GM12873 (cell line): ENCODE measurements at regions not wholly inside any gene's neighbourhood (a gene's known extent, or its start where the extent isn't known, plus 50 kb on each side); places are given as distances from the start of the nearest gene placed in this dataset.

Source experiments
- CTCF ChIP-seq: IDR thresholded peaks from 2 replicates; pipeline ENCODE4 v1.5.1; 2012; ENCODE audit warnings: low read depth, mild to moderate bottlenecking, moderate library complexity, low read length, control low read depth; ENCODE audit not compliant: insufficient read depth; ENCODE audit errors: missing control alignments

DNA sequence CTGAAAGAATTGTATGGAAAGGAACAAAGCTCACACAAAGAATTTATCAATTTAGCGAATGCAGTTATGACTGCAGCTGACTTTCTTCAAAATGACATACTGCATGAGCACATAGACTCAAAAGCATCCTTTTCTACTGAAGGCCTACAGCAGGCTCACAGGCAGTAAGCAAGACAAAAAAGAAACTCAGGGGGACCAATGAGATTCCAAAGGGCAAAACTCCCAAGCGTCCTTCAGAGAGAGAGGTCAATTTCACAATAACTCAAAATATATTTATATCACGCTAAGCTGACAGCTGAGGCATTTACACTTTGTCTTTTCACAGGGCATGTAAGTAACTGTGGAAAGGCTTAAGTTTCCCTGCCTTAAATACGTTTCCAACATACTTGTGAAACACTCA is 427.9 kb upstream of the RASGRP1 start:
- TF ChIP-seq CTCF, result no peak

DNA sequence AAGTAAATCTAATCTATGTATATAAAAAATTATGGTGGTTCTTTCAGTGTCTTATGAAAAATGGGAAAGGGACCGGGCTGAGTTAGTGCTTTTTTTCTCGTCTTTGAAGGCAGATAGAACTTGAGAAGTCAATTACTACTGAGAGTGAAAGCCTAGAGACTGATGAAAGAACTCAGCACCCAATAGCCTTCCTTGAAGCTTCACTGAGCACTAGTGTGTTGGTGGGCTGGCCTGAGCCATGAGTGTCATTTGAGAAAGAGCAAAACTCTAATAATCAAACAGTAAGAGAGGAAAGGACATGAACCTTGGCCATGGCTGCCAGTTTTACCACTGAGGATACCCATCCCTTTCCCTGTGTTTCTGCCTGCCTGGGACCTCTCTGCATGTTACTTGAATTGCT is 428.3 kb upstream of the RASGRP1 start:
- TF ChIP-seq CTCF, result no peak

DNA sequence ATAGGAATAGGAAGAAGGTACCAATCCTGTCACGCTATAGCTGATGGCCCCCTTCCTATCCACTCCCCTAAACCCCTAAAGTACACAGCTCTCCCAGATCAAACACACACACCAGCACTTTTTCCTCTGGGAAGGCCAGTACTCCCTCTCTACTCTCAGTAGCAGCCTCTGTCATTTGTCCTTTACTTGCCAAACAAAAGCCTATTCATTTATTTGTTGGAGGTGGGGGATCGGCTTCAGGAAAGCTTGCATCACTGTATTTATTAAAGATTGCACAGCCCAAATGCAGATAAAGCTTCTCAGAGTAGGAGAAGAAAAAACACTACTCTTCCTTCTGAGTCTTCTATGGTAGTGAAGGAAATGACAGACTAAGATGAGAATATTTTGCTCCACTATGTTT is 429.7 kb upstream of the RASGRP1 start:
- no peak for TF ChIP-seq CTCF

- no peak for TF ChIP-seq CTCF
These were observed 431.6 kb upstream of the RASGRP1 start for GRCh38 chr15:38996111-38996631.

- TF ChIP-seq CTCF, result no peak
These were observed 433.2 kb upstream of the RASGRP1 start for GRCh38 chr15:38997841-38998240.

DNA sequence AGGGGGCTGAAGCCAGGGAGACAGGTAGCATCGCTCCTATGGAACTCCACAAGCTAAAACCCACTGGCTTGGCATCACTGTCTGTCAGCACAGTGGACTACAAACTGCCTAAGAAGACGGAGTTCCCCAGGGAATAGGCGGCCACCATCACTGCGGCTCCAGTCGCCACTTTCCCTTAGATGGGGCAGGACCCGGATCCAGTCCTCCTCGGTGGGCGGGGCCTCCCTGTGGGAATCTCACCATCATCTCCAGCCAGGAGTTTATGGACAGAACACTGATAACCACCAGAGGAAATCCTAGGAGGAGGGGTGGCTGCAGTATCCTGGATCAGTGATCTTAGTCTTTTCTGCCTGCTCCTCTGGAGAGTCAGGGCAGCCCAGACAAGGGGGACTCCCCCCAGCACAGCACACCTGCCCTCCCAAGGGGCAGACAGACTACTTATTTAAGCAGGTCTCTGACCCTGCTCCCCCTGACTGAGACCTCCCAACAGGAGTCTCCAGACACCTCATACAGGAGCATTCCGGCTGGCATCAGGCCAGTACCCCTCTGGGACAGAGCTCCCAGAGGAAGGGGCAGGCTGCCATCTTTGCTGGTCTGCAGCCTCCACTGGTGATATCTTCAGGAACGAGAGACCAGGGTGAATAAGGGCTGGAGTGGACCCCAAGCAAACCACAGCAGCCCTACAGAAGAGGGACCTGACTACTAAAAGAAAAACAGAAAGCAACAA is 435.6 kb upstream of the RASGRP1 start:
- TF ChIP-seq CTCF, result no peak

DNA sequence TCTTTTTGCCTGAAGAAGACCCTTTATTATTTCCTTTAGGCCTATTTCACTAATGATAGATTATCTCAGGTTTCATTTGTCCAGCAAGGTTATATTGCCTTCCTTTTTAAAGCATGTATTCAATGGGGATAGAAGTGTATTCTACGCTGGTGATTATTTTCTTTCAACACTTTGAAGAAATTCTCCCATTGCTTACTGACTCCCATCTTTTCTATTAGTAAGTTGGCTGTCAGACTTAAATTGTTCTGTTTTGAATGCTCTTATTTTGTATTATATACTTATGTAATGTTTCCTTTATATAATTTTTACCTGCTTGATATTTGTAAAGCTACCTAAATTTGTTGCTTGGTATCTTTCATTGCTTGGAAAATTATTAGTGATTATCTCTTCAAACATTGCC is 445.1 kb upstream of the RASGRP1 start:
- no peak for TF ChIP-seq CTCF
